Fibroblast of lung (primary cell): ENCODE measurements at regions not wholly inside any gene's neighbourhood (a gene's known extent, or its start where the extent isn't known, plus 50 kb on each side); places are given as distances from the start of the nearest gene placed in this dataset.
"Not testable (repeated sequence)": the region's sequence is repeated elsewhere in the genome, so short reads cannot be mapped to it uniquely, and the experiment has no call there.

Experiments
- CTCF ChIP-seq, 2 donors: IDR thresholded peaks in 1 of 2; conservative IDR thresholded peaks in 1 of 2; 1 replicate in 1 of 2; 2 replicates in 1 of 2; pipeline ENCODE4 v1.5.1; 2011 to 2012; ENCODE audit warnings: low read length in 2 of 2, control low read depth in 1 of 2, inconsistent platforms in 1 of 2, low read depth in 1 of 2, mild to moderate bottlenecking in 1 of 2
- EZH2 ChIP-seq: IDR thresholded peaks from 2 replicates; pipeline ENCODE4 v1.5.1; 2012; ENCODE audit warnings: low read length, control low read depth, mild to moderate bottlenecking; ENCODE audit errors: missing control alignments

DNA sequence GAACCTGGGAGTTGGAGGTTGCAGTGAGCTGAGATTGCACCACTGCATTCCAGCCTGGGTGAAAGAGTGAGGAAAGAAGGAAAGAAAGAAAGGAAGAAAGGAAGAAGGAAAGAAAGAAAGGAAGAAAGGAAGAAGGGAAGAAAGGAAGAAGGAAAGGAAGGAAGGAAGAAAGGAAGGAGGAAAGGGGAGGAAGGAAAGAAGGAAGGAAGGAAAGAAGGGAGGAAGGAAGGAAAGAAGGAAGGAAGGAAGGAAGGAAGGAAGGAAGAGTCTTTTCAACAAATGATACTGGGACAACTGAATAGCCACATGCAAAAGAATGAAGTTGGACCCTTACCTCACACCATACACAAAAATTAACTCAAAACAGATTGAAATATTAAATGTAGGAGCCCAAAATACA lies 56.1 kb upstream of the CCNY start:
- not testable (repeated sequence) for TF ChIP-seq EZH2; CTCF (conservative IDR thresholded peaks at IDR 0.05 in 1 of 2, IDR thresholded peaks at IDR 0.05 in 1 of 2; ENCODE audit: low read depth in 1 of 2, low read length in 2 of 2)
